GM12874 (cell line): ENCODE measurements at regions not wholly inside any gene's neighbourhood (a gene's known extent, or its start where the extent isn't known, plus 50 kb on each side); places are given as distances from the start of the nearest gene placed in this dataset.

Source experiments
- CTCF ChIP-seq: IDR thresholded peaks from 2 replicates; pipeline ENCODE4 v1.5.1; 2011; ENCODE audit warnings: low read depth, mild to moderate bottlenecking, control low read depth, low read length, moderate library complexity; ENCODE audit not compliant: insufficient read depth

- no peak for TF ChIP-seq CTCF
These were observed 498.8 kb upstream of the ZNF608 start for GRCh38 chr5:125245216-125245615.

GRCh38 chr5:125249400-125249799, 503.0 kb upstream of the ZNF608 start:
- no peak for TF ChIP-seq CTCF

- no peak for TF ChIP-seq CTCF
These were observed 505.3 kb upstream of the ZNF608 start for GRCh38 chr5:125251703-125252102.

GRCh38 chr5:125254267-125254666, 507.8 kb upstream of the ZNF608 start:
- no peak for TF ChIP-seq CTCF

GRCh38 chr5:125256296-125256695, 509.9 kb upstream of the ZNF608 start:
- no peak for TF ChIP-seq CTCF

- no peak for TF ChIP-seq CTCF
These were observed 510.9 kb upstream of the ZNF608 start for GRCh38 chr5:125257057-125257972.

- no peak for TF ChIP-seq CTCF
These were observed 511.6 kb upstream of the ZNF608 start for GRCh38 chr5:125257997-125258396.
